ENCODE measurements at regions not wholly inside any gene's neighbourhood (a gene's known extent, or its start where the extent isn't known, plus 50 kb on each side); places are given as distances from the start of the nearest gene placed in this dataset.
"Not testable (repeated sequence)": the region's sequence is repeated elsewhere in the genome, so short reads cannot be mapped to it uniquely, and the experiment has no call there.

GRCh38 chr3:27779176-27779575, 57.1 kb upstream of the EOMES start:
- DNase-seq, result no peak

GRCh38 chr3:27789420-27789819, 67.3 kb upstream of the EOMES start:
- no peak for DNase-seq

GRCh38 chr3:27791956-27792355, 69.8 kb upstream of the EOMES start:
- DNase-seq, result no peak

GRCh38 chr3:27792869-27793268, 70.7 kb upstream of the EOMES start:
- no peak for DNase-seq

- DNase-seq, result no peak
These were observed 72.1 kb upstream of the EOMES start for GRCh38 chr3:27794211-27794610.

- DNase-seq, result no peak
These were observed 74.3 kb upstream of the EOMES start for GRCh38 chr3:27796365-27796875.

- DNase-seq, result no peak
These were observed 75.7 kb upstream of the EOMES start for GRCh38 chr3:27797773-27798172.

- no peak for DNase-seq
These were observed 78.1 kb upstream of the EOMES start for GRCh38 chr3:27800261-27800660.

GRCh38 chr3:27802425-27802824, 80.3 kb upstream of the EOMES start:
- DNase-seq, result no peak

GRCh38 chr3:27802849-27803248, 80.7 kb upstream of the EOMES start:
- no peak for DNase-seq

- no peak for DNase-seq
These were observed 83.2 kb upstream of the EOMES start for GRCh38 chr3:27805282-27805681.

- DNase-seq, result no peak
These were observed 91.1 kb upstream of the EOMES start for GRCh38 chr3:27813255-27813654.

- not testable (repeated sequence) for DNase-seq
These were observed 99.5 kb upstream of the EOMES start for GRCh38 chr3:27821609-27822008.

GRCh38 chr3:27824312-27825200, 102.4 kb upstream of the EOMES start:
- DNase-seq, result no peak

- no peak for DNase-seq
These were observed 104.3 kb upstream of the EOMES start for GRCh38 chr3:27826448-27826847.

GRCh38 chr3:27827041-27827440, 104.9 kb upstream of the EOMES start:
- no peak for DNase-seq

- DNase-seq, result no peak
These were observed 118.9 kb upstream of the EOMES start for GRCh38 chr3:27840807-27841594.

GRCh38 chr3:27844052-27844675, 122.0 kb upstream of the EOMES start:
- no peak for DNase-seq

GRCh38 chr3:27847697-27848096, 125.6 kb upstream of the EOMES start:
- DNase-seq, result no peak

- DNase-seq, result no peak
These were observed 126.7 kb upstream of the EOMES start for GRCh38 chr3:27848826-27849225.

GRCh38 chr3:27859821-27860220, 137.7 kb upstream of the EOMES start:
- DNase-seq, result no peak

GRCh38 chr3:27861046-27862036, 139.2 kb upstream of the EOMES start:
- no peak for DNase-seq

All from SW 1271 (cell line).